T-cell (primary cell): ENCODE measurements at regions not wholly inside any gene's neighbourhood (a gene's known extent, or its start where the extent isn't known, plus 50 kb on each side); places are given as distances from the start of the nearest gene placed in this dataset.

Source experiments
- ATAC-seq, 4 experiments: fragments of 200-7000 bp in 3 of 4; fragments of 150-1000 bp in 1 of 4; cut with Tn5 transposase; replicated peaks in 1 of 4; 1 replicate in 3 of 4; 2 replicates in 1 of 4; pipeline ENCODE4 v1.10.0; 2021; ENCODE audit warnings: moderate library complexity in 3 of 4, mild to moderate bottlenecking in 2 of 4, moderate number of reproducible peaks in 1 of 4
- CTCF ChIA-PET, 2 donors: fragments of 300-600 bp; sonication (Branson Sonifier 250); formaldehyde crosslinking; loops; one replicate each; lab custom pipeline; 2022; ENCODE audit warnings: antibody characterized with exemption in 2 of 2; lab: Charles Lee
- POLR2A ChIA-PET, 2 donors: fragments of 300-600 bp; sonication (Branson Sonifier 250); formaldehyde crosslinking; loops; one replicate each; lab custom pipeline; 2022; ENCODE audit warnings: antibody characterized with exemption in 2 of 2; lab: Charles Lee
- DNase-seq, 35 experiments: peaks; one replicate each; pipeline versions ENCODE4 v3.0.0 to v3.0.0-alpha.2; 2013 to 2023
- H3K27ac ChIP-seq: one replicate; pipeline ENCODE4 v1.5.1; 2013; ENCODE audit warnings: low read length
- H3K27me3 ChIP-seq, 2 experiments: replicated peaks in 1 of 2; 1 replicate in 1 of 2; 2 replicates in 1 of 2; pipeline versions ENCODE4 v1.6.1 to v1.7.0; 2013; ENCODE audit warnings: low read length in 1 of 2, mixed read lengths in 1 of 2; ENCODE audit not compliant: control insufficient read depth in 2 of 2, insufficient read depth in 2 of 2; ENCODE audit errors: extremely low read depth in 1 of 2
- H3K36me3 ChIP-seq, 2 donors: 1 replicate in 1 of 2; 2 replicates in 1 of 2; pipeline versions ENCODE4 v1.6.1 to v1.7.0; 2013; ENCODE audit warnings: low read length in 1 of 2; ENCODE audit not compliant: control insufficient read depth in 2 of 2, insufficient read depth in 1 of 2; ENCODE audit errors: extremely low read depth in 1 of 2
- H3K4me1 ChIP-seq, 2 experiments: 1 replicate in 1 of 2; 2 replicates in 1 of 2; pipeline versions ENCODE4 v1.6.1 to v1.7.0; 2013; ENCODE audit warnings: low read length in 2 of 2, mixed read lengths in 1 of 2; ENCODE audit not compliant: insufficient read depth in 2 of 2, control insufficient read depth in 1 of 2; ENCODE audit errors: extremely low read depth in 1 of 2
- H3K4me3 ChIP-seq, 2 donors: 1 replicate in 1 of 2; 2 replicates in 1 of 2; pipeline versions ENCODE4 v1.5.1 to v1.7.0; 2013; ENCODE audit warnings: mild to moderate bottlenecking in 2 of 2, low read length in 1 of 2, moderate library complexity in 1 of 2; ENCODE audit not compliant: control insufficient read depth in 1 of 2; ENCODE audit errors: extremely low read depth in 1 of 2
- H3K9me3 ChIP-seq: 2 replicates; pipeline ENCODE4 v1.7.0; 2013
- H3K27ac Mint-ChIP-seq, 2 donors: one replicate each; pipeline ENCODE4 v1.8.0; 2020 to 2021; ENCODE audit warnings: mild to moderate bottlenecking in 2 of 2, mixed read lengths in 2 of 2
- H3K27me3 Mint-ChIP-seq, 2 donors: one replicate each; pipeline ENCODE4 v1.8.0; 2021 to 2022; ENCODE audit warnings: mixed read lengths in 2 of 2
- H3K36me3 Mint-ChIP-seq: one replicate; pipeline ENCODE4 v1.8.0; 2021; ENCODE audit warnings: mixed read lengths
- H3K4me1 Mint-ChIP-seq, 3 donors: one replicate each; pipeline ENCODE4 v1.8.0; 2020 to 2022; ENCODE audit warnings: mixed read lengths in 3 of 3, mild to moderate bottlenecking in 1 of 3
- H3K4me3 Mint-ChIP-seq, 3 donors: one replicate each; pipeline ENCODE4 v1.8.0; 2020 to 2022; ENCODE audit warnings: mild to moderate bottlenecking in 3 of 3, mixed read lengths in 3 of 3, moderate library complexity in 3 of 3
- H3K9me3 Mint-ChIP-seq, 3 donors: one replicate each; pipeline ENCODE4 v1.8.0; 2020 to 2022; ENCODE audit warnings: mixed read lengths in 3 of 3
- WGBS: methylation state at CpG from one replicate; pipeline ENCODE4 v1.1.5; 2013; ENCODE audit warnings: missing lambda C conversion rate; ENCODE audit not compliant: insufficient coverage; 5-methylcytosine and 5-hydroxymethylcytosine counted together

DNA sequence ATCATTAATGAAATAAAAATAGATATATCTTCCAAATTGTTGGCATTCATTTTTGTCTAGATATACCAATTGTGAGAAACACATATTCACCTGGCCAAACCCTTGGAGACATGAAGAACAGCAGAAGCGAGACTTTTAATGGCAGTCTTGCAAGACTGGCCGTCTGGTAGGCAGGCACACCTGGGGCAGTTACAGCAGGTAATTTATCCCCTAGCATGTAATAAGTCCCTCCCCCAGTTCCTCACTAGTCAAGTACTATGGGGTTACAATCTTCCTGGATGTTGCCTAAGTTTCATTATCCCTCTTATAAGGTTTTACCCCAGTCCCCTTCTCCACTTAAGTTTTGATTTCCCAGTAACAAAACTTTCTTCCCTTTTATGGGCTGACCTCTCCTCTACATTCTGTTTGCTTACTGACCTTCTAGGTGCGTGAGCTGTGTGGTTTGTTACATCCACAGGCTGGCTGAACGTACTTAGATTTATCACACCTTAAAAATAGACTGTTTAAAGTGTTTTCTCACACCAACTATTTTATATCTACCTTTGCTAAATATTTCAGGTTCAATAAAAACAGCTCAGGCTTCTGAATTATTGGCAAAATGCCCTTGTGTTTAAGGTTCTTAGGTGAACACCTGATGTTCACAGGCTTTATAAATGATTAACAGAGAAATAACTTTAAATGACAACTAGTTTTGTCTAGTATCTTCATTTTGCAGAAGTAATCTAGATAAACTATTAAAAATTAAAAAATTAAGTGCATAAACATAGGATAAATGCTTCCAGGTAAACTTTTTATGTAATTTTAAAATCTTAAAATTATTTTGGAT, 365.0 kb upstream of the TFPI start:
- no peaks in the 10 kb centered on the region for H3K36me3 ChIP-seq
- no peaks in the 10 kb centered on the region for H3K27me3 ChIP-seq
- Mint-ChIP-seq H3K27me3 (no peaks in the 10 kb centered on the region), H3K9me3 (peaks cover 0 to 12% (median 3%) of the 10 kb centered on the region in 3 donors), H3K4me3 (no peak overlapping the region), H3K27ac (no peak overlapping the region), H3K36me3 (no peaks in the 10 kb centered on the region), H3K4me1 (no peaks in the 10 kb centered on the region)
- H3K4me1 ChIP-seq = no peaks in the 10 kb centered on the region
- no peak overlapping the region for H3K4me3 ChIP-seq
- CTCF ChIA-PET = no interaction called here
- no peaks in the 10 kb centered on the region for H3K9me3 ChIP-seq
- DNase-seq (no peak), ATAC-seq (no peak)
- POLR2A ChIA-PET = no interaction called here
- no peak overlapping the region for H3K27ac ChIP-seq
- WGBS = 61% methylated on average over 2 of the region's 4 CpGs

GRCh38 chr2:187920511-187920910, 366.3 kb upstream of the TFPI start:
- Histone ChIP-seq H3K36me3 (no peaks in the 10 kb centered on the region), H3K4me3 (no peak overlapping the region), H3K4me1 (no peaks in the 10 kb centered on the region), H3K9me3 (no peaks in the 10 kb centered on the region), H3K27me3 (no peaks in the 10 kb centered on the region), H3K27ac (no peak overlapping the region)
- POLR2A ChIA-PET = no interaction called here
- Mint-ChIP-seq H3K27ac (no peak overlapping the region), H3K27me3 (no peaks in the 10 kb centered on the region), H3K4me3 (no peak overlapping the region), H3K36me3 (no peaks in the 10 kb centered on the region), H3K9me3 (peaks cover 0 to 13% (median 3%) of the 10 kb centered on the region in 3 donors), H3K4me1 (no peaks in the 10 kb centered on the region)
- DNase-seq (no peak), ATAC-seq (no peak)
- CTCF ChIA-PET = no interaction called here
- WGBS = no CpG with 5 or more reads among the region's 1 CpG

DNA sequence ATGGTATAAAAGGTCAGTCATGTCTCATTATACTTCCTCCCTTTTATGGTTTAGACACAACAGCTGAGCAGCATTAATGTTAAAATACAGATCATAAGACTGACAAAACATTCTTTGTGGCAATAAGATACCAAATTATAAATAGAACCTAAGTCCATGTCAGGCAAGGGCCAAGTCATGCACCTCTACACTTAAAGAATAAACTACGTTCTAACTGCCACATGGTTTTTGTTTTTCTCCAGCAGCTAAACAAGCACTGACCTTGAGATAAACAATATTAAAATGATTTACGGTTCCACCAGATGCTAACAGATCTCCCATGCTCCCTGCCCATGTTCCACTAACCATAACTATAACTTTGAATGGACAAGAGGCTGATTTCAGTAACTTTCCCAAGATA, 368.6 kb upstream of the TFPI start:
- H3K4me3 ChIP-seq = no peak overlapping the region
- Mint-ChIP-seq H3K4me3 (no peak overlapping the region), H3K9me3 (peaks cover 0 to 13% (median 3%) of the 10 kb centered on the region in 3 donors), H3K36me3 (no peaks in the 10 kb centered on the region), H3K27ac (no peak overlapping the region), H3K27me3 (no peaks in the 10 kb centered on the region), H3K4me1 (no peaks in the 10 kb centered on the region)
- H3K27ac ChIP-seq = no peak overlapping the region
- ATAC-seq (no peak), DNase-seq (no peak)
- no peaks in the 10 kb centered on the region for H3K36me3 ChIP-seq
- WGBS = no CpG with 5 or more reads among the region's 2 CpGs
- no peaks in the 10 kb centered on the region for H3K27me3 ChIP-seq
- H3K4me1 ChIP-seq = no peaks in the 10 kb centered on the region
- ChIA-PET POLR2A (no interaction called here), CTCF (no interaction called here)
- H3K9me3 ChIP-seq = no peaks in the 10 kb centered on the region

- Histone ChIP-seq H3K27me3 (no peaks in the 10 kb centered on the region), H3K4me3 (no peak overlapping the region), H3K36me3 (no peaks in the 10 kb centered on the region), H3K27ac (no peak overlapping the region), H3K9me3 (no peaks in the 10 kb centered on the region), H3K4me1 (no peaks in the 10 kb centered on the region)
- Mint-ChIP-seq H3K9me3 (peaks cover 0 to 13% (median 3%) of the 10 kb centered on the region in 3 donors), H3K4me1 (no peaks in the 10 kb centered on the region), H3K4me3 (no peak overlapping the region), H3K36me3 (no peaks in the 10 kb centered on the region), H3K27ac (no peak overlapping the region), H3K27me3 (no peaks in the 10 kb centered on the region)
- no peak for ATAC-seq
- POLR2A ChIA-PET = no interaction called here
- DNase-seq = no peak
- CTCF ChIA-PET = no interaction called here
Observed at GRCh38 chr2:187924293-187924692, 367.4 kb upstream of the GULP1 start.

DNA sequence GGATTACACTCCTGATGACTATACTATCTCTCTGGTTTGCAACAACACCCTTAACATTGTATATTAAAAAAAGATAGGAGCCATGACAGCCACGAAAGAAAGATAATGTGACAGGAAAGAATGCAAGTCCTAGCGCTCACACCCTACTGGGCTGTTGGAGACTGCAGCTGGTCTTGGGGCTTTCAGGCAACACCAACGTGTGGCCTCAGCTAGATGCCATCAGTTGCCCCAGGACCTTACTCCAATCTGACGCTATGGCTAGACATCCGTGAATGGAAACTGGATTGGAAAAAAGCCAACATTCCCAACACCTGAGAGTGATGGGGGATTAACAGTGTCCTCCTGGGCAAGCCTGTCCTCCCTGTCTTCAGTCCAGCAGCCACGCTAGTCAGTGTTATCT, 357.4 kb upstream of the GULP1 start:
- no peak overlapping the region for H3K4me3 ChIP-seq
- H3K4me1 Mint-ChIP-seq = no peaks in the 10 kb centered on the region
- H3K27me3 ChIP-seq = no peaks in the 10 kb centered on the region
- CTCF ChIA-PET = no interaction called here
- ATAC-seq = no peak
- POLR2A ChIA-PET = no interaction called here
- no peaks in the 10 kb centered on the region for H3K4me1 ChIP-seq
- no peaks in the 10 kb centered on the region for H3K36me3 ChIP-seq
- no peak overlapping the region for H3K27ac ChIP-seq
- WGBS = 88% methylated on average over 3 of the region's 6 CpGs
- H3K27me3 Mint-ChIP-seq = no peaks in the 10 kb centered on the region
- H3K27ac Mint-ChIP-seq = no peak overlapping the region
- H3K4me3 Mint-ChIP-seq = no peak overlapping the region
- H3K36me3 Mint-ChIP-seq = no peaks in the 10 kb centered on the region
- no peaks in the 10 kb centered on the region for H3K9me3 Mint-ChIP-seq
- H3K9me3 ChIP-seq = no peaks in the 10 kb centered on the region
- no peak for DNase-seq

DNA sequence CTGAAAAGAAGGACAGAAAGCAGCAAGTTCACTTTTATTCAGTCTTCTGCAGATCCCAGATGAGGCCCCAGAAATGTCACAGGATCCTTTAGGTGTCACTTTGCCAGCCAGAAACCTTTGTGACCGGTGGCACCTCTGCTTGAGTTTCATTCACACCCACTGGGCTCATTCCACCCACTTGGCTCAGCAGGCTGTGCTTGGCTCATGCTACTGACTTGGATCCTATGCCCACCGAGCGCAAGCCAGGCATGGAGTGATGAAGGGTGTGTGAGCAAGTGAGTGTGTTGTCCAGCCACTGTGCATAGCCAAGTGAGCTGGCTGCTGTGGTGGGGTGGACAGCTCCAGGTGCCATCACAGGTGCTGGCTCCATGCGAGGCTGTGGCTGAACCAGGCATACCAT, 357.0 kb upstream of the GULP1 start:
- WGBS = 83% methylated on average over 3 of the region's 4 CpGs
- Mint-ChIP-seq H3K36me3 (no peaks in the 10 kb centered on the region), H3K4me3 (no peak overlapping the region), H3K27me3 (no peaks in the 10 kb centered on the region), H3K27ac (no peak overlapping the region), H3K9me3 (no peaks in the 10 kb centered on the region), H3K4me1 (no peaks in the 10 kb centered on the region)
- ATAC-seq = no peak
- CTCF ChIA-PET = no interaction called here
- Histone ChIP-seq H3K9me3 (no peaks in the 10 kb centered on the region), H3K4me3 (no peak overlapping the region), H3K4me1 (no peaks in the 10 kb centered on the region), H3K27ac (no peak overlapping the region), H3K27me3 (no peaks in the 10 kb centered on the region), H3K36me3 (no peaks in the 10 kb centered on the region)
- POLR2A ChIA-PET = no interaction called here
- DNase-seq = no peak
